ENCODE measurements at regions not wholly inside any gene's neighbourhood (a gene's known extent, or its start where the extent isn't known, plus 50 kb on each side); places are given as distances from the start of the nearest gene placed in this dataset.

DNA sequence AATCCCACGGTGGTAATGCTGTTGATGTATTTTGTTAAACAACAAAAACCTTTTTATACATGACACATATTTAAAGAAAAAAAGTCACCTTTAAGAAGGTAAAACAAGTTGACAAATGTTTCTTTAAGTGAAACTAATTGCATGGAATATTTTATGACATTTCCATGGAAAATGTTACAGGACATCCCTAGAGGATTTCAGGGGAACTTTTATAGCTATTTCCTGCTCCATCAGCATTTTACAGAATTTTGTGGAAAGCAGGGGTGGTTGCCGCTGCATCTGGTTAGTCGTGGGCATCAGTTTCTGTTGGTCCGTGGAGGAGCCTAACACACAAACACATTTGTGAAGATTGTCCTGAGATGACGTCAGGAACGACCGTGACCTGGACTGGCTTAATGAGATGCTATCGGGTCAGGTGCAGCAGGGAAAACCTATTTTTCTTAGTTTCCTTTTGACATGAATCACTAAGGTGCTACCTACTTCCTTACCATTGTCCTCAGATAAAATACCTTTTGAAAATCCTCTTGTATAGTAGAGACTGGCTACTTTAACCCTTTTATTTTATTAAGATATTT is 305.1 kb downstream of the MAP2K6 start:
- no peak for DNase-seq (ENCODE audit: low spot score)

DNA sequence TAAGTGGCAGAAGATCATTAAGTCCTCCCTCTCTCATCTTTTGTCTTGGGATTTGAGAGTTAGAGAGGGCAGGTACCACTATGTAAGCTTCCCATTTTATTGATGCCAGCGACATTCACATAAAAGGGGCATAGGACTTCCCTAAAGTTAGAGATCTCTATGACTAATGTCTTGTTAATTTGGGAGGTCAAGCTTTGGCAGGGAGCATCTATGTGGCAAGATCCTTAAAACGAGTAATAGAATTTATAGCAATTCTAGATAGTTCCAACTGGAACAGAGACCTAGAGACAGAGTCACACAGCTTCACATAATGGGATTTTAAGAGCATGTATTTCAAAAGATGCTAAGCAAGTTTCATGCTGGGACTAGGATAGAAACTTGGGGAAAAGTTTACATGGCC is 308.0 kb downstream of the MAP2K6 start:
- DNase-seq (ENCODE audit: low spot score) = no peak

- DNase-seq (ENCODE audit: low spot score) = no peak
Observed at GRCh38 chr17:69723316-69723715, 308.8 kb downstream of the MAP2K6 start.

- no peak for DNase-seq (ENCODE audit: low spot score)
Observed at GRCh38 chr17:69723741-69724140, 309.2 kb downstream of the MAP2K6 start.

DNA sequence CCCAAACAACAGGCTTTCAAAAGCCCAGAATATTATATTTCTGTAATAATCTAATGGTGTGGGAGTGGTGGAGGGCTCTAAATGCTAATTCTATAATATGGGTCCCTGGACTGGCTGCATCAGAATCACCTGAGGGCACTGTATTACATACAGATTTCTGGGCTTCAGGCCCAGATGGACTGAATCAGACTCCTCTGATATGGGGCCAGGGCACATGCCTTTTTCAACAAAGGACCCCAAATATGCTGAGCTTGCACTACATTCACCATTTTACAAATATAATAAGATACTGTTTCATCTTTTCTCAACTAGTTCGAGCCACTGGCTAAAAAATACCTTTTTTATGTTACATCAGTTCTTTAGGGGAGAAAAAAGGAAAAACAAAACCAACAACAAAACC is 309.7 kb downstream of the MAP2K6 start:
- DNase-seq (ENCODE audit: low spot score) = no peak

DNA sequence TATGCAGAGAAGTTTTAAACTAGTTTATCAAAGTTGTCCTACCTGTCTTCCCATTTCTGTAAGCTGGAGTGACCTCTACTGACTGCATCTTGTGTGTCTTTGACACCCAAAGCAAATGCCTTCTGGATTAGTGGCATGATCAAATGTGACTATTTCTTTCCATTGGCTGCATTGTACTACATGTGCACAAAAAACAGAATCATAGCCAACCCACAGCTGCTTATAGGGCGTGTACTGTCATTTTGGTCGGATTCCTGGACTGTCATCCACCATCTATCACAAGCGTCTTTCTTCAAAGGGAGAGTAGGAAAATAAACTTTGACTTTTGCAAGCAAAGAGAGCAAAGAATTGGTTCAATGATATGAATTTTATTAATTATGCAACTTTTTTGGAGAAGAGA is 310.6 kb downstream of the MAP2K6 start:
- no peak for DNase-seq (ENCODE audit: low spot score)

DNA sequence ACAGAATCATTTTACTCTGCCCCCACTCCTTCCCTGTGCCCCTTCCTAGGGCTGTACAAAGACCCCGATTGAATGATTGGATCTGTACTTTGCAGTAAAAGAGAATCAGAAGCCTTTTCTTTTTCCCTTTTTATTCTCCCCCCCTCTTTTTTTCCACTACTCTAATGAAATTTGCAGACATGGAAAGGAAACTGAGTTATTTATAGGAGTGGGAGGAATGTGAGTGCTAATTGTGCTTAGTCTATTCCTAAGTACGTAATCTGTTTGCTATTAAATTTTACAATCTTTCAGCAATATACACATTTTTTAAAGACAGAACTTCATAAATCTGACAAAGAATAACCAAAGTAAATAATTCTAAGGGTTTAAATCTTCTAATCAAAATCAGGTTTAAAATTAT is 314.3 kb downstream of the MAP2K6 start:
- DNase-seq (ENCODE audit: low spot score) = no peak

DNA sequence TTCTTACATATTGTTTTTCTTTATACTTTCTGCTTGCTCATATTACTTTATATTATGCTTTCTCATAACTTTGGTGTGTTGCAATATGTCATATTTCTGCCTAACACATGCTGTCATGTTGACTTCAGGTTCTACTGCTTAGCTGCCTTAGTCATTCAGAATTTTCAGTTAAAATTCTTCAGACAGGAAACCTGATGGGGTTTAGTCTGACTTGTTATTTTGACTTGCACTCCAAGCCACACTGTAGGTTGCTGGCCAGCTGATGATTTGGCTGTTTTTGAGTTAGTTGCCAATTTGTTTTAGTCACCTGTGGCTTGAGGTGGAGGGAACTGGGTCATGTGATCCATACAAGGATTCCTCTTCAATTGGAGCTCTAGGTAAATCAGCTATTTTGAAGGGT is 315.4 kb downstream of the MAP2K6 start:
- no peak for DNase-seq (ENCODE audit: low spot score)

- no peak for DNase-seq (ENCODE audit: low spot score)
Observed at GRCh38 chr17:69732272-69732918, 317.9 kb downstream of the MAP2K6 start.

DNA sequence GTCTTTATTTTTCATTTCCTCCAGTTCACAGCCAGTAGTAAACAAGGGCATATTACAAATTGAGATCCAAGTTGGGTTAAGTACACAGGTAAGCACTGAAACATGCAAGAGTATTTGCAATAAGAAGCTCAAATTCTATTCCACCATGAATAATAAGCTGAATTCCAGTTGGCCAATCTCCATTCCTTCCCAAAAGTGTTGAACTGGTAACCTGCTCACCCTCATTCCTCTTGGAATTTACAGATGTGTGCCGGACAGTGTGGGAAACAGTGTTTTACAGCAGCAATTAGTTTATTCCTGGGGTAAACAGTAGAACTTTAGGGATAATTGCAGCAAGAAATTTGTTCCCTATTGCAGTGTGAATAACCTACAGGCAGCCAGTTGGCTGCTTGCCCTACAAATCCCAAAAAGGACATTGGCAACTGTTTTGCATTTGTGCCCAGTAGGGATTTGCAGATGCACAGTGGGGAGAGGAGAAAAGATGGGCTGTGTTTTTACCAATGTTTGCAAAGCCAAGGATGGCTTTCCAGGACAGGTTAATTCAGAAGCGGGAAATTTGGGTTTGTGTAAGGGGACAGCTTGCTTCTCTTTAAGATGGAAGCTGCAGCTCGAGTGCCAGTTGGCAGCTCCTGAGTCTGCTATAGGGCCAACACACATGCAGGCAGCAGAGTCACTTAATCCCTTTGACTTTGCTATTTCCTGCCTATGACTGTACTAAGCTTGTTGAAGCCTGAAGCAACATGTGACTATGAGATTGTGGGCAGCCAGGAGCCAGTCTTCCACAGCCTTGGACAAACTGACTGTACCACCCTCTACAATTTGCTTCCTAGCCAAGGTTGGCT is 318.9 kb downstream of the MAP2K6 start:
- peak; percentile 9 for DNase-seq (ENCODE audit: low spot score)

DNA sequence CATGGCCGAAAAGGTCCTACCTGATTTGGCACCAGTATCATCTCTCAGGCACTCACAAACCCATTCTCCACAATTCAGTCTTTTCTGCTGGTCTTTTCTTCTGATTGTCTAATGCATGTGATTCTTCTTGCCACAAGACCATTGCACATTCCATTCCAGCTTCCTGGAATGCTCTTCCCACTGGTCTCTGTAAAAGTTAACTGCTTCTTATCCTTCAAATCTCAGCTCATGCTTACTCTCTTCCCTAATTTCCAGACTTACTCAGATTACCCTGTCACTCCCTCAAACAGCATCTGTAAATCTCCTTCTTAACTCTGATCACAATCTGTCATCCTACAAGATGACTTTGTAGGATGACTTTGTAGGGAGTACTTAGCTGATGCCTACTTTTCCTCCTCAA is 320.2 kb downstream of the MAP2K6 start:
- DNase-seq (ENCODE audit: low spot score) = no peak

DNA sequence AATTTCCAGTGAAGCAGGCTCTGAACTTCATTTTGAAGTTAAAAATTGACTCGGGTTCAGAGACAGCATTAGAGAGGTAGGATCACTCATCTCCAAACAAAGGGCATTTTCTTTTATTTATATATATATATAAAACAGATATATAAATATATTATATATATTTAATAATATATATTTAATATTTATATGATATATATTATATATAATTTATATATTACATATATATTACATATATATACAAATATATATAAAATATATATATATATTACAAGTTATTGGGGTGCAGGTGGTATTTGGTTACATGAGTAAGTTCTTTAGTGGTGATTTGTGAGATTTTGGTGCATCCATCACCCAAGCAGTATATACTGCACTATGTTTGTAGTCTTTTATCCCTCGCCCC is 320.8 kb downstream of the MAP2K6 start:
- no peak for DNase-seq (ENCODE audit: low spot score)

DNA sequence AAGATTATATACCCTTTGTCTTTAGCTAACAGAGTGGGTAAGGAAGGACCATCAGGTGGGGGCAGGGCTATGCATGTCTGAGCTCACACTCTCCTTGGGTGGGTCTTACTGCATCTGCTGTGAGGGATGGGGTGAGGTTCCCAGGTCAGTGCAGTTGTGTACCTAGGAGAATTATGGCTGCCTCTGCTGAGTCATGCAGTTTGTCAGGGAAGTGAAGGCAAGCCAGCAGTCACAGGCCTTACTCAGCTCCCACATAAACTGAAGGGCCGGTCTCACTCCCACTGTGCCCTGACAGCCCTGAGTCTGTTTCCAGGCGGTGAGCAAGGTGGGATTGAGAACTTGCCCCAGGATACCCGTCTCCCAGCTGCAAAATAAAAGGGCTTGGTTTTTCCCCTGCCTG is 328.6 kb downstream of the MAP2K6 start:
- DNase-seq (ENCODE audit: low spot score) = no peak

- no peak for DNase-seq (ENCODE audit: low spot score)
Observed at GRCh38 chr17:69744512-69745070, 330.1 kb downstream of the MAP2K6 start.

GRCh38 chr17:69749911-69750310 is 325.1 kb upstream of the KCNJ16 start:
- no peak for DNase-seq (ENCODE audit: low spot score)

- no peak for DNase-seq (ENCODE audit: low spot score)
Observed at GRCh38 chr17:69757688-69758430, 317.2 kb upstream of the KCNJ16 start.

GRCh38 chr17:69760562-69760961 is 314.5 kb upstream of the KCNJ16 start:
- no peak for DNase-seq (ENCODE audit: low spot score)

GRCh38 chr17:69761011-69761410 is 314.0 kb upstream of the KCNJ16 start:
- DNase-seq (ENCODE audit: low spot score) = no peak

GRCh38 chr17:69761767-69762321 is 313.2 kb upstream of the KCNJ16 start:
- DNase-seq (ENCODE audit: low spot score) = peak; percentile 12

DNA sequence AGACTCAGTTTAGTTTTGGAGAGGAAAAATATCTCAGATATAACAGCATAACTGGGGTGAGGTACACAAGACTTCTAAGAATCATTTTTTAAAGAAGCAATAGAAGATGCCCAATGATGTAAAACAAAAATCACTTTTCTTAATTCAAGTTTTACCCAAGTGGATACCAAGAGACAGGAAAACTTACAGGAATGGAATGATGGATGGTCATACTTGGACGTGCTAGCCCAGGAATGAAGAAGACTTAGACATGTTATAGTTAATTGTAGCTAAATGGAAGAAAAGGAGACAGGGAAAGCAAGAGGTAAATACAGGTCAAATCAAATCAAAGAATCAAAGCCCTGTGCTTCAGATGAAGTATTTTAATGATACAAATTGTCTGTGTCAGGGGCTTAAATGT is 312.7 kb upstream of the KCNJ16 start:
- DNase-seq (ENCODE audit: low spot score) = no peak

DNA sequence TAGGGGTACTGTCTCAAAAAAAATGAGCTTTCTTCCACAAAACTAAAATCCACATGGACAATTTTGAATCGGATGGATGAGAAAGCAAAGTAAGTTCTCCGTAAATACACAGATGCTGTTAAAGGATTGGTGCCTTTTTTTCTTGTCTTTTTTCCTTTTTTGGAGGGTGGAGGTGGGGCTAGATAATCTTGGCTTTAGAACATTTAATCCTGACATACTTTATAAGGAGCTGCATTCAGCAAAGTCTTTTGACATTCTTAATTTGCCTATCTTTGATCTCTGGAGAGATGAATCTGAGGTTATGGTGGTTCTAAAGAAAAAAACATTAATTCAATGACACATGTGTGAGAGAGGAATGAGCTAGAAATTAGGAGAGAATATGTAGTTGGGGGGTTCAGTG is 312.3 kb upstream of the KCNJ16 start:
- DNase-seq (ENCODE audit: low spot score) = no peak

- no peak for DNase-seq (ENCODE audit: low spot score)
Observed at GRCh38 chr17:69763503-69763902, 311.5 kb upstream of the KCNJ16 start.

Measured in pons (tissue), 1 donor.